Neural crest cell (in vitro differentiated cells): ENCODE measurements at regions not wholly inside any gene's neighbourhood (a gene's known extent, or its start where the extent isn't known, plus 50 kb on each side); places are given as distances from the start of the nearest gene placed in this dataset.

Experiments used
- DNase-seq: peaks from one replicate; pipeline ENCODE4 v3.0.0; 2021; ENCODE audit warnings: low read depth, mixed read lengths, low spot score
- H3K27ac Mint-ChIP-seq: one replicate; pipeline ENCODE4 v1.8.0; 2021; ENCODE audit warnings: mild to moderate bottlenecking, mixed read lengths; ENCODE audit not compliant: unreplicated experiment
- H3K27me3 Mint-ChIP-seq: 2 replicates; pipeline ENCODE4 v1.8.0; 2021; ENCODE audit warnings: low read depth, mild to moderate bottlenecking, mixed read lengths
- H3K36me3 Mint-ChIP-seq: 2 replicates; pipeline ENCODE4 v1.8.0; 2021; ENCODE audit warnings: low read depth, mild to moderate bottlenecking, mixed read lengths
- H3K4me1 Mint-ChIP-seq: 2 replicates; pipeline ENCODE4 v1.8.0; 2021; ENCODE audit warnings: mixed read lengths
- H3K4me3 Mint-ChIP-seq: one replicate; pipeline ENCODE4 v1.8.0; 2021; ENCODE audit warnings: mild to moderate bottlenecking, mixed read lengths
- H3K9me3 Mint-ChIP-seq: 2 replicates; pipeline ENCODE4 v1.8.0; 2021; ENCODE audit warnings: mixed read lengths
- TF ChIP-seq, protein P1 (sequence below): fragments of 200-600 bp; sonication (generic); conservative IDR thresholded peaks from 2 replicates; pipeline ENCODE4 v1.5.0; 2021; ENCODE audit warnings: antibody characterized with exemption, mild to moderate bottlenecking

- Mint-ChIP-seq H3K27ac (no peak overlapping the region), H3K36me3 (no peaks in the 10 kb centered on the region), H3K4me3 (no peak overlapping the region), H3K9me3 (peaks cover 16% of the 10 kb centered on the region), H3K27me3 (no peaks in the 10 kb centered on the region), H3K4me1 (no peaks in the 10 kb centered on the region)
- TF ChIP-seq, protein P1, sequence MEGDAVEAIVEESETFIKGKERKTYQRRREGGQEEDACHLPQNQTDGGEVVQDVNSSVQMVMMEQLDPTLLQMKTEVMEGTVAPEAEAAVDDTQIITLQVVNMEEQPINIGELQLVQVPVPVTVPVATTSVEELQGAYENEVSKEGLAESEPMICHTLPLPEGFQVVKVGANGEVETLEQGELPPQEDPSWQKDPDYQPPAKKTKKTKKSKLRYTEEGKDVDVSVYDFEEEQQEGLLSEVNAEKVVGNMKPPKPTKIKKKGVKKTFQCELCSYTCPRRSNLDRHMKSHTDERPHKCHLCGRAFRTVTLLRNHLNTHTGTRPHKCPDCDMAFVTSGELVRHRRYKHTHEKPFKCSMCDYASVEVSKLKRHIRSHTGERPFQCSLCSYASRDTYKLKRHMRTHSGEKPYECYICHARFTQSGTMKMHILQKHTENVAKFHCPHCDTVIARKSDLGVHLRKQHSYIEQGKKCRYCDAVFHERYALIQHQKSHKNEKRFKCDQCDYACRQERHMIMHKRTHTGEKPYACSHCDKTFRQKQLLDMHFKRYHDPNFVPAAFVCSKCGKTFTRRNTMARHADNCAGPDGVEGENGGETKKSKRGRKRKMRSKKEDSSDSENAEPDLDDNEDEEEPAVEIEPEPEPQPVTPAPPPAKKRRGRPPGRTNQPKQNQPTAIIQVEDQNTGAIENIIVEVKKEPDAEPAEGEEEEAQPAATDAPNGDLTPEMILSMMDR = no peak
- DNase-seq = no peak
Observed at GRCh38 chr6:86456821-86457220, 480.5 kb upstream of the HTR1E start.

DNA sequence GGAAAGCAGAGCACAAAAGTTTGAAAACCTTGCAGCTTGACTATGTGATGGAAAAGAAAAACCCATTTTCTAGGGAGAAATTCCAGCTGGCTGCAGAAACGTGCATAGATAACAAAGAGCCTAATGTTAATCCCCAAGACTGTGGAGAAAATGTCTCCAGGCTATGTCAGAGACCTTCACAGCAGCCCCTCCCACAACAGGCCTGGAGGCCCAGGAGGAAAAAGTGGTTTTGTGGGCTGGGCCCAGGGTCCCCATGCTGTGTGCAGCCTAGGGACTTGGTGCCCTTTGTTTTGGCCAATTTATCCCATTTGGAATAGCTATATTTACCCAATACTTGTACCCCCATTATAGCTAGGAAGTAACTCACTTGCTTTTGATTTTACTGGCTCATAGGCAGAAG, 484.1 kb upstream of the HTR1E start:
- Mint-ChIP-seq H3K36me3 (no peaks in the 10 kb centered on the region), H3K4me1 (no peaks in the 10 kb centered on the region), H3K27ac (no peak overlapping the region), H3K27me3 (no peaks in the 10 kb centered on the region), H3K4me3 (no peak overlapping the region), H3K9me3 (peaks cover 13% of the 10 kb centered on the region)
- DNase-seq = no peak
- TF ChIP-seq, protein P1 = no peak

GRCh38 chr6:86448398-86448797, 488.9 kb upstream of the HTR1E start:
- H3K4me3 Mint-ChIP-seq = no peak overlapping the region
- no peak for DNase-seq
- TF ChIP-seq, protein P1 = no peak
- H3K9me3 Mint-ChIP-seq = peaks cover 3% of the 10 kb centered on the region
- H3K36me3 Mint-ChIP-seq = no peaks in the 10 kb centered on the region
- no peak overlapping the region for H3K27ac Mint-ChIP-seq
- no peaks in the 10 kb centered on the region for H3K4me1 Mint-ChIP-seq
- no peaks in the 10 kb centered on the region for H3K27me3 Mint-ChIP-seq

- Mint-ChIP-seq H3K4me3 (no peak overlapping the region), H3K27ac (no peak overlapping the region), H3K36me3 (no peaks in the 10 kb centered on the region), H3K27me3 (no peaks in the 10 kb centered on the region), H3K9me3 (peaks cover 3% of the 10 kb centered on the region), H3K4me1 (peaks cover 14% of the 10 kb centered on the region)
- TF ChIP-seq, protein P1 = no peak
- no peak for DNase-seq
Observed at GRCh38 chr6:86440608-86441007, 496.7 kb upstream of the HTR1E start.

GRCh38 chr6:86423571-86423970, 513.8 kb upstream of the HTR1E start:
- Mint-ChIP-seq H3K27ac (no peak overlapping the region), H3K27me3 (peaks cover 5% of the 10 kb centered on the region), H3K4me3 (no peak overlapping the region), H3K4me1 (no peaks in the 10 kb centered on the region), H3K9me3 (no peaks in the 10 kb centered on the region), H3K36me3 (no peaks in the 10 kb centered on the region)
- TF ChIP-seq, protein P1 = no peak
- DNase-seq = no peak

- no peak for DNase-seq
- Mint-ChIP-seq H3K9me3 (no peaks in the 10 kb centered on the region), H3K27me3 (peaks cover 5% of the 10 kb centered on the region), H3K4me3 (no peak overlapping the region), H3K4me1 (no peaks in the 10 kb centered on the region), H3K36me3 (no peaks in the 10 kb centered on the region), H3K27ac (no peak overlapping the region)
- TF ChIP-seq, protein P1 = no peak
Observed at GRCh38 chr6:86412057-86412456, 525.3 kb upstream of the HTR1E start.
